ENCODE measurements at regions not wholly inside any gene's neighbourhood (a gene's known extent, or its start where the extent isn't known, plus 50 kb on each side); places are given as distances from the start of the nearest gene placed in this dataset.
A peak's percentile ranks its signal among the peaks of the same experiment; 100 is the strongest.

- no peak overlapping the region for H3K4me3 ChIP-seq
- intact Hi-C loops (cut with DNase I) = no loop called here
Measured at GRCh38 chr1:191959856-191960255, 198.4 kb upstream of the RGS18 start.

GRCh38 chr1:191963286-191963685 is 195.0 kb upstream of the RGS18 start:
- no peak for DNase-seq
- H3K9me3 ChIP-seq = no peaks in the 10 kb centered on the region
- H3K4me3 ChIP-seq = no peak overlapping the region
- H3K27me3 ChIP-seq = no peaks in the 10 kb centered on the region
- ATAC-seq = peak in 1 of 4 donors; percentile 44
- H3K4me1 ChIP-seq = no peaks in the 10 kb centered on the region
- TF ChIP-seq CTCF (IDR thresholded peaks at IDR 0.05) (no peak), POLR2A (IDR thresholded peaks at IDR 0.05) (no peak)
- no peak overlapping the region for H3K27ac ChIP-seq
- WGBS (ENCODE audit: insufficient coverage, low coverage, low lambda C conversion rate, missing lambda C conversion rate) = 68% methylated on average over 2 of the region's 2 CpGs
- H3K36me3 ChIP-seq = no peaks in the 10 kb centered on the region
- intact Hi-C loops (cut with DNase I) = no loop called here

More at GRCh38 chr1:191959856-191960255, 198.4 kb upstream of the RGS18 start:
- ATAC-seq (no peak), DNase-seq (no peak)
- TF ChIP-seq CTCF (IDR thresholded peaks at IDR 0.05) (no peak), POLR2A (IDR thresholded peaks at IDR 0.05) (no peak)
- H3K9me3 ChIP-seq = no peaks in the 10 kb centered on the region
- H3K4me1 ChIP-seq = no peaks in the 10 kb centered on the region
- WGBS (ENCODE audit: insufficient coverage, low coverage, low lambda C conversion rate, missing lambda C conversion rate) = 63% methylated on average over 4 of the region's 4 CpGs
- H3K27ac ChIP-seq = no peak overlapping the region
- no peaks in the 10 kb centered on the region for H3K27me3 ChIP-seq
- H3K36me3 ChIP-seq = no peaks in the 10 kb centered on the region

- WGBS (ENCODE audit: insufficient coverage, low coverage, low lambda C conversion rate, missing lambda C conversion rate) = 32% methylated on average over 3 of the region's 3 CpGs
- intact Hi-C loops (cut with DNase I) = no loop called here
- H3K36me3 ChIP-seq = no peaks in the 10 kb centered on the region
- TF ChIP-seq CTCF (IDR thresholded peaks at IDR 0.05) = no peak
- no peak for TF ChIP-seq POLR2A (IDR thresholded peaks at IDR 0.05)
- DNase-seq (no peak), ATAC-seq (no peak)
- no peaks in the 10 kb centered on the region for H3K4me1 ChIP-seq
- H3K27ac ChIP-seq = no peak overlapping the region
- H3K9me3 ChIP-seq = no peaks in the 10 kb centered on the region
- no peak overlapping the region for H3K4me3 ChIP-seq
- no peaks in the 10 kb centered on the region for H3K27me3 ChIP-seq
Measured at GRCh38 chr1:191963781-191964455, 194.3 kb upstream of the RGS18 start.

- Histone ChIP-seq H3K27ac (no peak overlapping the region), H3K36me3 (no peaks in the 10 kb centered on the region), H3K4me3 (no peak overlapping the region), H3K9me3 (no peaks in the 10 kb centered on the region), H3K27me3 (no peaks in the 10 kb centered on the region), H3K4me1 (no peaks in the 10 kb centered on the region)
- TF ChIP-seq CTCF (IDR thresholded peaks at IDR 0.05) (no peak), POLR2A (IDR thresholded peaks at IDR 0.05) (no peak)
- WGBS (ENCODE audit: insufficient coverage, low coverage, low lambda C conversion rate, missing lambda C conversion rate) = 34% methylated on average over 5 of the region's 5 CpGs
- no peak for ATAC-seq
- no peak for DNase-seq
- intact Hi-C loops (cut with DNase I) = no loop called here
Measured at GRCh38 chr1:191969290-191969689, 189.0 kb upstream of the RGS18 start.
